ENCODE measurements at regions not wholly inside any gene's neighbourhood (a gene's known extent, or its start where the extent isn't known, plus 50 kb on each side); places are given as distances from the start of the nearest gene placed in this dataset.

DNA sequence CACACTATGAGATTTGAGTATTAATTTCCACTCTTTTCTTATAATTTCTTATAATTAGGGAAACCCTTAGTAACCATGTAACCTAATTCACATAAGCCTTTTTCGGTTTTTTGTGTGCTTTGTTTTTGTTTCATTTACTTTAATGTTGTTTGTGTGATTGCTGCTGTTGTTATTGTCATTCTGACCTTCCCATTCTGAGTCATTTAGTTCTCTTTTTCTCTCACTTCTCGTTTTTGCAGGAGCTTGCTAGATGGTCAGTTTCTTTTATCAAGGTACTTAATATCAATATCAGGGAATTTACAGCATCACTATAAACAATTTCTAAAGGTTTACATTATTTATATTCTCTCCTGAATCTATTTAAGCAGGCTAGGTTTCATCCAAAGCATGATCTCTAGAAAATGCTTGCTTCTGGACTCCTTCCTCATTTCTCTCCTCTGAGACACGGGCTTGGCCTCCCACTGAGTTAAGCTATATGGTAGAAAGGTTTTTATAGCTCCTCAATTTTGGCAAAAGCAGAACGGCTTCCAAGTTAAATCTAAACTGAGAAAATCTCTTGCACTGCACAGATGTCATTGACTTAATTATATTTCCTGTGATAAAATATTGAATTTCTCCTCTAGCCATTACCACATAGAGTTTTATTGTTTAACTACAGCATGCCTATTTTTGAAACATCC, 534.2 kb downstream of the NSUN3 start:
- H3F3A ChIP-seq (ENCODE audit: insufficient read depth, low read length, poor library complexity, severe bottlenecking), result no peaks in the 10 kb centered on the region
- H4K20me1 ChIP-seq (ENCODE audit: insufficient read depth), result no peaks in the 10 kb centered on the region
- no peak overlapping the region for H3K4me2 ChIP-seq (ENCODE audit: low read length)
- H2AFZ ChIP-seq (ENCODE audit: low read depth, low read length), result no peak overlapping the region
- H3K9me2 ChIP-seq (ENCODE audit: insufficient read depth, low read length), result no peaks in the 10 kb centered on the region
- no peaks in the 10 kb centered on the region for H3K9me3 ChIP-seq (ENCODE audit: low read length)
- no peaks in the 10 kb centered on the region for H3K36me3 ChIP-seq (ENCODE audit: insufficient read depth, low read length)
- H3K27me3 ChIP-seq (ENCODE audit: insufficient read depth, low read depth, low read length), result no peaks in the 10 kb centered on the region
- H3K79me2 ChIP-seq (replicated peaks; ENCODE audit: insufficient read depth, low read length), result no peaks in the 10 kb centered on the region
- H3K27ac ChIP-seq (ENCODE audit: low read length), result no peak overlapping the region
- no peak overlapping the region for H3K9ac ChIP-seq (ENCODE audit: low read length)
- no peak for TF ChIP-seq MXI1 (conservative IDR thresholded peaks at IDR 0.05; ENCODE audit: poor library complexity, severe bottlenecking)
- TF ChIP-seq, protein P1, sequence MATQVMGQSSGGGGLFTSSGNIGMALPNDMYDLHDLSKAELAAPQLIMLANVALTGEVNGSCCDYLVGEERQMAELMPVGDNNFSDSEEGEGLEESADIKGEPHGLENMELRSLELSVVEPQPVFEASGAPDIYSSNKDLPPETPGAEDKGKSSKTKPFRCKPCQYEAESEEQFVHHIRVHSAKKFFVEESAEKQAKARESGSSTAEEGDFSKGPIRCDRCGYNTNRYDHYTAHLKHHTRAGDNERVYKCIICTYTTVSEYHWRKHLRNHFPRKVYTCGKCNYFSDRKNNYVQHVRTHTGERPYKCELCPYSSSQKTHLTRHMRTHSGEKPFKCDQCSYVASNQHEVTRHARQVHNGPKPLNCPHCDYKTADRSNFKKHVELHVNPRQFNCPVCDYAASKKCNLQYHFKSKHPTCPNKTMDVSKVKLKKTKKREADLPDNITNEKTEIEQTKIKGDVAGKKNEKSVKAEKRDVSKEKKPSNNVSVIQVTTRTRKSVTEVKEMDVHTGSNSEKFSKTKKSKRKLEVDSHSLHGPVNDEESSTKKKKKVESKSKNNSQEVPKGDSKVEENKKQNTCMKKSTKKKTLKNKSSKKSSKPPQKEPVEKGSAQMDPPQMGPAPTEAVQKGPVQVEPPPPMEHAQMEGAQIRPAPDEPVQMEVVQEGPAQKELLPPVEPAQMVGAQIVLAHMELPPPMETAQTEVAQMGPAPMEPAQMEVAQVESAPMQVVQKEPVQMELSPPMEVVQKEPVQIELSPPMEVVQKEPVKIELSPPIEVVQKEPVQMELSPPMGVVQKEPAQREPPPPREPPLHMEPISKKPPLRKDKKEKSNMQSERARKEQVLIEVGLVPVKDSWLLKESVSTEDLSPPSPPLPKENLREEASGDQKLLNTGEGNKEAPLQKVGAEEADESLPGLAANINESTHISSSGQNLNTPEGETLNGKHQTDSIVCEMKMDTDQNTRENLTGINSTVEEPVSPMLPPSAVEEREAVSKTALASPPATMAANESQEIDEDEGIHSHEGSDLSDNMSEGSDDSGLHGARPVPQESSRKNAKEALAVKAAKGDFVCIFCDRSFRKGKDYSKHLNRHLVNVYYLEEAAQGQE (IDR thresholded peaks at IDR 0.05; ENCODE audit: borderline replicate concordance), result no peak
- no peak for TF ChIP-seq EP300 (conservative IDR thresholded peaks at IDR 0.05; ENCODE audit: poor library complexity, severe bottlenecking)
- TF ChIP-seq TAF1 (IDR thresholded peaks at IDR 0.05; ENCODE audit: low read depth), result no peak
- TF ChIP-seq SMC3 (conservative IDR thresholded peaks at IDR 0.05; ENCODE audit: poor library complexity), result no peak
- TF ChIP-seq EZH2 (IDR thresholded peaks at IDR 0.05; ENCODE audit: borderline replicate concordance, insufficient read depth, low read length, poor library complexity, severe bottlenecking), result no peak
- no peak for TF ChIP-seq POLR2AphosphoS5 (IDR thresholded peaks at IDR 0.05)
- TF ChIP-seq, protein P2, sequence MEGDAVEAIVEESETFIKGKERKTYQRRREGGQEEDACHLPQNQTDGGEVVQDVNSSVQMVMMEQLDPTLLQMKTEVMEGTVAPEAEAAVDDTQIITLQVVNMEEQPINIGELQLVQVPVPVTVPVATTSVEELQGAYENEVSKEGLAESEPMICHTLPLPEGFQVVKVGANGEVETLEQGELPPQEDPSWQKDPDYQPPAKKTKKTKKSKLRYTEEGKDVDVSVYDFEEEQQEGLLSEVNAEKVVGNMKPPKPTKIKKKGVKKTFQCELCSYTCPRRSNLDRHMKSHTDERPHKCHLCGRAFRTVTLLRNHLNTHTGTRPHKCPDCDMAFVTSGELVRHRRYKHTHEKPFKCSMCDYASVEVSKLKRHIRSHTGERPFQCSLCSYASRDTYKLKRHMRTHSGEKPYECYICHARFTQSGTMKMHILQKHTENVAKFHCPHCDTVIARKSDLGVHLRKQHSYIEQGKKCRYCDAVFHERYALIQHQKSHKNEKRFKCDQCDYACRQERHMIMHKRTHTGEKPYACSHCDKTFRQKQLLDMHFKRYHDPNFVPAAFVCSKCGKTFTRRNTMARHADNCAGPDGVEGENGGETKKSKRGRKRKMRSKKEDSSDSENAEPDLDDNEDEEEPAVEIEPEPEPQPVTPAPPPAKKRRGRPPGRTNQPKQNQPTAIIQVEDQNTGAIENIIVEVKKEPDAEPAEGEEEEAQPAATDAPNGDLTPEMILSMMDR (IDR thresholded peaks at IDR 0.05; ENCODE audit: poor library complexity, severe bottlenecking), result no peak
- TF ChIP-seq RAD21 (conservative IDR thresholded peaks at IDR 0.05), result no peak
- no peak overlapping the region for H3K4me3 ChIP-seq (ENCODE audit: low read length)

DNA sequence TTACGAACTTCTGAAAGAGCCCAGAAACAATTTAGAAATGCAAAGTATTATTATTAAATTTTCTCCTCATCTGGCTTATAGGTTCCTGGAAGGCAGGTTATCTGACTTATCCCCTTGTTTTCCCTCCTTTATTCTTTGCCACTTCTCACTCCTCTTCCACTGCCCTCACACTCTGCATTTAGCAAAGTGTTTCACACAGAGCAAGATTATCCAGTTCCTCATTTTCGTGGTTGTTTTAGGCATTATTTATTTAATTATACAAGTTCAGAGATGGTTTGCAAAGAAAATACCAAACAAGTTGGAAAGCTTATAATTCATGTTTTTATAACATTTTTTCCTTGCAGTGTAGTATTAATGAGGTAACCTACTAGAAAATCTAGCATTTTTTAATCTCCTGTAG, 544.9 kb downstream of the NSUN3 start:
- Histone ChIP-seq H2AFZ (ENCODE audit: low read depth, low read length) (no peak overlapping the region), H3K79me2 (replicated peaks; ENCODE audit: insufficient read depth, low read length) (no peaks in the 10 kb centered on the region), H3K9me2 (ENCODE audit: insufficient read depth, low read length) (no peaks in the 10 kb centered on the region), H3F3A (ENCODE audit: insufficient read depth, low read length, poor library complexity, severe bottlenecking) (no peaks in the 10 kb centered on the region), H3K4me2 (ENCODE audit: low read length) (no peak overlapping the region), H4K20me1 (ENCODE audit: insufficient read depth) (no peaks in the 10 kb centered on the region), H3K36me3 (ENCODE audit: insufficient read depth, low read length) (no peaks in the 10 kb centered on the region), H3K9ac (ENCODE audit: low read length) (no peak overlapping the region), H3K4me3 (ENCODE audit: low read length) (no peak overlapping the region), H3K9me3 (ENCODE audit: low read length) (no peaks in the 10 kb centered on the region), H3K27me3 (ENCODE audit: insufficient read depth, low read depth, low read length) (no peaks in the 10 kb centered on the region), H3K27ac (ENCODE audit: low read length) (no peak overlapping the region)
- TF ChIP-seq POLR2AphosphoS5 (IDR thresholded peaks at IDR 0.05) (no peak), SMC3 (conservative IDR thresholded peaks at IDR 0.05; ENCODE audit: poor library complexity) (no peak)
- TF ChIP-seq, protein P1 (IDR thresholded peaks at IDR 0.05; ENCODE audit: borderline replicate concordance), result no peak
